HEK293T (cell line): ENCODE measurements at regions not wholly inside any gene's neighbourhood (a gene's known extent, or its start where the extent isn't known, plus 50 kb on each side); places are given as distances from the start of the nearest gene placed in this dataset.

Experiments
- ARNT ChIP-seq: fragments of 450-650 bp; IDR thresholded peaks from 2 replicates; pipeline ENCODE4 v1.6.1; 2017; ENCODE audit warnings: mild to moderate bottlenecking
- BHLHE40 ChIP-seq: fragments of 450-650 bp; IDR thresholded peaks from 2 replicates; pipeline ENCODE4 v1.6.1; 2016; ENCODE audit warnings: mild to moderate bottlenecking, moderate library complexity, borderline replicate concordance
- ELF4 ChIP-seq: fragments of 450-650 bp; IDR thresholded peaks from 2 replicates; pipeline ENCODE4 v1.6.1; 2017; ENCODE audit warnings: antibody characterized with exemption
- FOXA1 ChIP-seq: fragments of 450-650 bp; IDR thresholded peaks from 2 replicates; pipeline ENCODE4 v1.6.1; 2016; ENCODE audit warnings: mild to moderate bottlenecking
- HDGF ChIP-seq: fragments of 450-650 bp; IDR thresholded peaks from 2 replicates; pipeline ENCODE4 v1.6.1; 2017; ENCODE audit warnings: antibody characterized with exemption, borderline replicate concordance
- LEF1 ChIP-seq: fragments of 450-650 bp; IDR thresholded peaks from 2 replicates; pipeline ENCODE4 v1.6.1; 2017; ENCODE audit warnings: mild to moderate bottlenecking, borderline replicate concordance
- PKNOX1 ChIP-seq: fragments of 450-650 bp; IDR thresholded peaks from 2 replicates; pipeline ENCODE4 v1.6.1; 2016
- SP1 ChIP-seq: fragments of 450-650 bp; IDR thresholded peaks from 2 replicates; pipeline ENCODE4 v1.6.1; 2017
- TARDBP ChIP-seq: fragments of 450-650 bp; IDR thresholded peaks from 2 replicates; pipeline ENCODE4 v1.6.1; 2016

GRCh38 chr5:174358276-174358675, 312.8 kb downstream of the NSG2 start:
- TF ChIP-seq ARNT (no peak), SP1 (no peak), FOXA1 (no peak), BHLHE40 (no peak), TARDBP (no peak), LEF1 (no peak), ELF4 (no peak), PKNOX1 (no peak), HDGF (no peak)
